NOMO-1 (cell line): ENCODE measurements at regions not wholly inside any gene's neighbourhood (a gene's known extent, or its start where the extent isn't known, plus 50 kb on each side); places are given as distances from the start of the nearest gene placed in this dataset.
"Not testable (repeated sequence)": the region's sequence is repeated elsewhere in the genome, so short reads cannot be mapped to it uniquely, and the experiment has no call there.

Source experiments
- DNase-seq, 2 experiments: peaks; one replicate each; lab custom pipeline; 2025; ENCODE audit not compliant: unreplicated experiment in 2 of 2; lab: John Stamatoyannopoulos, UW

DNA sequence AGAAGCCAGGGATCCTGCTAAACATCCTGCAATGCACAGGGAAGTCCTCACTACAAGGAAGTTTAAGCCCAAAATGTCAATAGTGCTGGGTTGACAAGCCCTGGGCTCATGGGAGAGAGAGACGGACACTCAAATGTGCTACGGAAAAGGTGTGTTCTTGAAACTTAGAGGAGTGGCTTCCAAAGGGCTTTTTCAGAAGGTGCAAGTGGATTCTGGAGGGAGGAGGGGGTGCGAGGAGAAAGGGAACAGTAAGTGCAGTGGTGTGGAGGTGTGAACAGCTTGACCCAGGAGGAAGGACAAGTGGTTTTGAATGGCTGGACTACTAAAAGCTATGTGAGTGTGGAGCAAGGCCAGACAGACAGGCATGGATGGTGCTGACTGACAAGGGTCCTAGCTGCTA is 50.4 kb upstream of the CECR2 start:
- no peak for DNase-seq

DNA sequence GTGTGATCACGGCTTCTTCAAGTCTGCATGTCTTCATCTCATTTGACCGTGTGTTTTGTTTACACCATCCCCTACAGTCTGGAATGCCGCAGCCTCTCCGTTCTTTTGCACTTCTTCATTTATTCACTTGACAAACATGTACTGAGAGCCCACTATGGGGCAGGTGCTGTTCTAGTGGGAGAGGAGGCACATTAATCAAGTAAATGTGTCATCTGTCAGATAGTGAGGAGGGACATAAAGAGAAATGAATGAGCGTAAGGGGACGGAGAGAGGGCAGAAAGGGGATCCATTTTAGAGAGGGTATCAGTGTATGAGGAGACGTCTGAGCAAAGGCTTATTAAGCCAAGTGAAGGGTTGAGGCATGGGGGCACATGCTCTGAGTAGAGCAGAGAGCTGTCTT is 54.0 kb upstream of the CECR2 start:
- no peak for DNase-seq

DNA sequence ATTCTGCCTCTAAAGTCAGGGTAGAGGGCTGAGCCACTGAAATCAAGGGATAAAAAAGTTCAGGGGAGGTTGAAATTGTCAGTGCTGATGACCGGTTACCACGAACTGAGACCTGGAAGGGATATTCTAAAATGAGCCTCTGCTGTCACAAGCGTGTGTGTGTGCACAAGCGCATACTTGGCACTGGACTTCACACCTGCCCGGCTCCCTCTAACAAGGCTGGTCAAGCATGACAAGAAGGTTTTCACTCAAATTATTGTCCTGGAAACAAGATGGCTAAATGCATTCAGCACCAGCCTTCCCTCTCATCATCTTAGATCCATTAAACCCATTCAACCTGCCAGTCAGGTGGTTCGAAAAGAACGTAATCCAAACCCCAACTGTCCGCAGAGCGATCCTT is 54.8 kb upstream of the CECR2 start:
- DNase-seq, result no peak

DNA sequence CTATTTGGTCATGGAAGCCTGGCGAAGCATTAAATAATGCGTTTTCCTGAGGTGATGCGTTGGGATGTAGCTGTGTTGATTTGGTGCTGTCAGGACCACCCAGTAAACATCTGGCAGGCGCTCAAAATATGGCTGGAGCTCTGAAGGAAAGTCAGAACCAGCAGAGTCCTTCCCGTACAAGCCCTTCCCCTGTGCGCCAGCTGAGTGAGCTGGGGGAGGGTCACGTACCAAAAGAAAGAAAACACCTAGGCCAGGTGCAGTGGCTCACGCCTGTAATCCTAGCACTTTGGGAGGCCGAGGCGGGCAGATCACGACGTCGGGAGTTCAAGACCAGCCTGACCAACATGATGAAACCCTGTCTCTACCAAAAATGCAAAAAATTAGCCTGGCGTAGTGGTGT is 55.6 kb upstream of the CECR2 start:
- no peak for DNase-seq

DNA sequence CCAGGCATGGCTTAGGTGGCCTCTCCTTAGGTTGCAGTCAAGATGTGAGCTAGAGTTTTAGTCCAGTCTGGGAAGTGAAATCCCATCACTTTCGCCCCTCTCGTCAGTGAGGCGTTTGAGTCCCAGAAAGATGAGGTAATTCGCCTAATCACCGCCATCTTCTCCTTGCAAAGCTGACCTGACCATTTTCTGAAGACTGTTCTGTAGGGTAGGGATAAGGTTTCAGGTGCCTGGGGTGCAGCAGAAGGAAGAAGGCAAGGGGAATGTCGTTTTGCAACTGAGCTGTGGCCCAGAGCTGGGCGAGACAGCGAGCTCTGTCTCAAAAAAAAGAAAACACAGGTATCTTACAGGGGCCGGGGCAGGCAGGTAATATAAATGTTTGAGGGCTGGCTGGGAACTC is 61.7 kb upstream of the CECR2 start:
- DNase-seq, result no peak

DNA sequence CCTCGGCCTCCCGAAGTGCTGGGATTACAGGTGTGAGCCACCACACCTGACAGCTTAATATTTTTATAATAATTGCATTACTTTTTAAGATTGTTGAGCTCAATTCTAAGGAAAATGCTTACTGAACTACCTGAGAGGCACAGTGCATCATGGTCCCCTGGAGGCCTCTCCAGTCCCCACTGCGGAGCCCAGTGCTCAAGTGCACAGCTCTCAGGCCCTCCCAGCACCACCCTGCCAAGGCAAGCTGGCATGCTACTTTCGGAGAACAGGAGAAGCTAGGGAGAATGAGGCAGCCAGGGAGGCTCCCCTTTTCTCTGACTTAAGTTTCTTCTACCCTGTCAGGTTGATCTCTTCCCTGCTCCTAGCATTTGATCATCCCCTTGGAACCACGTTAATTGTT is 64.2 kb upstream of the CECR2 start:
- no peak for DNase-seq

DNA sequence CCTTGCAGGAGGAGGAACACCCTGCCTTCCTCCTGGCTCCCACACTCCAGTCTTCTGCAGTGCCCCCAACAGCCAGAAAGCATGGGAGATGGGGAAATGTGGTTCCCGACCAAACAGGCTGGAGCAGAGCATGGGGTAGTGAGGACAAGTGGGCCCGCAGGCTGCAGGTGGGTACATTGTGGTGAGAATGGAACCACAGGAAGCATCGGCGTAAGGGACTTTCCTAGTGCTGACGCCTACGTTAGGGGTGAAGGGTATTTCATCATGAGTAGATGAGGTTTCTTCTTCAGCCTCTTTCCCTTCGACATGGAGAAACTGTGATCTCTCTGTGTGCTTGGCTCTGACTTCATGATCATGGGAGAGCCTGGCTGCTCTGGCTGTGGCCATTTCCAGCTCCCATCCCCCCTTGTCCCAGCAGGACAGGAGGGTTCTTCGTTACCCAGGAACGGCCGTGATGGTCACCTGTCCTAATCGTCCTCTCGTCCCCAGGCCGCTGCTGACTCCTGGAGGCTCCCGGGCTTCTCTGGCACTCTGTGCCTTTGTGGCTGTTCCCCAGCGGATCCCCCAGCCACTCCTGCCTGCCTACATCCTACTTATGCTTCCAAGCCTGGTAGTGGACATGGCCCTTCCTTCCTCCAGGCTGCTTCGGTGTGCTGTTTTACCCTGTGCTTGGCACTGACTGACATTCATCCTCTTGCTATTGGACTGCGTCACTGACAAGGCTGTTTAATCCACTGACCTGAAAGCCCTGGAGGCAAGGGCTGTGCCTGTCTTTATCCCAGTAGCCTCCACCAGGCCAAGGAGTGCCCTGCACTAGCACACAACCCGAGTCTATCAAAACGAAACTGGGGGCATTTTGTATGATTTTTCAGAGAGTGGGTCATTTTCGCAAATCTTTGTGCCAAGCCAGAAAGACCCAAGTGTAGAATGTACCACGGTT is 65.2 kb upstream of the CECR2 start:
- DNase-seq, result no peak

DNA sequence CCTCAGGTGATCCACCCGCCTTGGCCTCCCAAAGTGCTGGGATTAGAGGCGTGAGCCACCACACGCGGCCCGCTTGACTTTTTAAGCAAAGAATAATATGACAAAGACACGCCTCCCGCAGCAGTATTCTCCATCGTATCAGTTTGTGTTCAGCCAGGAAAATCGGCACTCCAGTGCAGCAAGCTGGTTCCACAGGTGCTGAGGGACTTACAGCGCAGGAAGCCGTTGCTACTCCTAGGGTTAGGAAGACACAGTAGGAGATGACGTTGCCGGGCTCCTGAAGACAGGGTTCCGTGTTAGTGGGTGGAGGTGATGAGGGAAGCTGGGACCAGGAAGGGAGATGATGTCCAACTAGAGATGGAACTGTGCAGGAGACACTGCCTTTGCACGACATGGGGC is 65.8 kb upstream of the CECR2 start:
- no peak for DNase-seq

DNA sequence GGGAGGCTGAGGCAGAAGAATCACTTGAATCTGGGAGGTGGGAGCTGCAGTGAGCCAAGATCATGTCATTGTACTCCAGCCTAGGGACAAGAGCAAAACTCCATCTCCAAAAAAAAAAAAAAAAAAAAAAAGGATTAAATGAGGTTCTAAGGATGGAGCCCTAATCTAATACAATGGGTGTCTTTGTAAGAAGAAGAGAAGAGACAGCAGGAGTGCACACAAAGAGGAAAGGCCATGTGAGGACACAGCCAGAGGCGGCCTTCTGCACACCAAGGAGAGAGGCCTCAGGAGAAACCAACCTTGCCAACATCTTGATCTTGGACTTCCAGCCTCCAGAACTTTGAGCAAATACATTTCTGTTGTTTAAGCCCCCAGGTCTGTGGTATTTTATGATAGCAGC is 66.6 kb upstream of the CECR2 start:
- DNase-seq, result no peak

DNA sequence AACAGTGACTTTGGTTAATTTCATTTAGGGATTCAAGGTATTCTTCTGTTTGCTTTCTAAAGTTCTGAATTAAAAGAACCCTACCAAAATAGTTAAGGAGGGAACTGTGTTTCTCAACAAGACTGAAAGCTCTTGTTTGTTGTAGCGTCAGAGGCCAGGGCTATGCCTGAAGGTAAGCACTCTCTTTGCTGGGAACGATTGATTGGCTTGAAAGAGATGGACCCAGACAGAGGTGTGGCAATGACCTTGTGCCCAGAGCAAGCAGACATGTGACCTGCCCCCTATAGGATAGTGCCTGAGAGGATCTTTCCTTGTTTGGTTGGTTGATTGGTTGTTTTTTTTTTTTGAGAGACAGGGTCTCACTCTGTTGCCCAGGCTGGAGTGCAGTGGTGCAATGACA is 68.3 kb upstream of the CECR2 start:
- no peak for DNase-seq

DNA sequence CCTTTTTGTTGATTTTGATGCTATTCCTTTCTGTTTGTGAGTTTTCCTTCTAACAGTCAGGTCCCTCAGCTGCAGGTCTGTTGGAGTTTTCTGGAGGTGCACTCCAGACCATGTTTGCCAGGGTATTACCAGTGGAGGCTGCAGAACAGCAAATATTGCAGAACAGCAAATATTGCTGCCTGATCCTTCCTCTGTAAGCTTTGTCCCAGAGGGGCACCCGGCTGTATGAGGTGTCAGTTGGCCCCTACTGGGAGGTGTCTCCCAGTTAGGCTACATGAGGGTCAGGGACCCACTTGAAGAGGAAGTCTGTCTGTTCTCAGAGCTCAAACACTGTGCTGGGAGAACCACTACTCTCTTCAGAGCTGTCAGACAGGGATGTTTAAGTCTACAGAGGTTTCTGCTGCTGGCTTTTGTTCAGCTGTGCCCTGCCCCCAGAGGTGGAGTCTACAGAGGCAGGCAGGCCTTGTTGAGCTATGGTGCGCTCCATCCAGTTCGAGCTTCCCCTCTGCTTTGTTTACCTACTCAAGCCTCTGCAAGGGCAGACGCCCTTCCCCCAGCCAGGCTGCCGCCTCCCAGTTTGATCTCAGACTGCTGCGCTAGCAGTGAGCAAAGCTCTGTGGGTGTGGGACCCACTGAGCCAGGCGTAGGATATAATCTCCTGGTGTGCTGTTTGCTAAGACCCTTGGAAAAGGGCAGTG is 70.3 kb upstream of the CECR2 start:
- DNase-seq, result not testable (repeated sequence)

DNA sequence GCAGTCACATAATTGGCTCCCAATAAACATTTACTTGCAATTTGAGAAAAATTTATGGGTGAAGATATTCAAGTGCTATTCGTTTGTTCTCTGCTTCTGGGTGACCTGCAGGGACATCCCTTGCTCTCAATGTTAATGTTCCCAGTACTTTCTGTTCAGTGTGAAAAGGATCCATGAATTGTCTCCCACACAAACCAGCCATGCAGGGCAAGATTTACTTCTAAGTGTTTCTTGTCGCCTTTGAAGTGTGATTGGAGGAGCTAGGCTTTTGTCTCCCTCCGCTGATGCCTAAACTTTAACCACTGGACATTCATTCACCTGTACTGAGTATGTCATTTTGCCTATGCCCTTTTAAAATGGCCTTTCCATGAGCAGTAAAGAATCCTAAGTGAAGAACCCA is 66.4 kb upstream of the ADA2 start:
- DNase-seq, result no peak

DNA sequence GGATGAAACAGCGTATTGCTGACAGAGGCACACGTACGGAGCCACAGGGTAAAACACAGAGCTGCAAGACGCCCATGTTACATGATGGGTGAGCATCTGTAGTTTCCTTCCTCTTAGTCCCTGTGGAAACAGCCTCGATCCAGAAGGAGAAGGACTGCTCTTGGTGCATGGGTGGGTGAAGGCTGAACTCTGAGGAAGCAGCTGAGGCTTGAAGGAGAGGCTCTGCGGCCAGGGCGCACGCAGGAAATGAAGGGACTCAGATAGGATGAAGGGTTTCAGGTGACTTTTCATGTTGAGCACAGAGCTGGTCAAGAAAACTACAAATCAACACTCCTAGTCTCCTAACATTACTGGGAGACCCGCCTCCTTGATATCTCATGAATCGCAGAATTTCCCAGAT is 65.7 kb upstream of the ADA2 start:
- no peak for DNase-seq

DNA sequence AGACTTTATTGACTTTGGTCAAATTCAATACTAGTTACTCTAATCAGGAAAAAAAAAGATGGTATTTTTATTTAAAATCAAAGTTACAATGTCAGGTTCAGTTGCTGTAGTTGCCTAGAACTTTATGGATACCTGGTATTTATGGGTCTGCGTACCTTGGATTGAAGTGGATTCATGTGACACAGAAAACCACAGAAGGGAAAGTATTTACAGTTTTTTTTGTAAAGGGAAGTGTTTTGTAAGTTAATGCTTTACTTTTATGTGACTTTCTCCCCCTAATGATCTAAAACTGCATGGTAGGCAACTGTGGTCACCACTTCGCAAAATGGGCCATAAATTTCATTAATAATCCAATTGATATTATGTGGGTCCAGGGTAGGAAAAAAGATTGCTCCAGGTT is 65.2 kb upstream of the ADA2 start:
- no peak for DNase-seq

DNA sequence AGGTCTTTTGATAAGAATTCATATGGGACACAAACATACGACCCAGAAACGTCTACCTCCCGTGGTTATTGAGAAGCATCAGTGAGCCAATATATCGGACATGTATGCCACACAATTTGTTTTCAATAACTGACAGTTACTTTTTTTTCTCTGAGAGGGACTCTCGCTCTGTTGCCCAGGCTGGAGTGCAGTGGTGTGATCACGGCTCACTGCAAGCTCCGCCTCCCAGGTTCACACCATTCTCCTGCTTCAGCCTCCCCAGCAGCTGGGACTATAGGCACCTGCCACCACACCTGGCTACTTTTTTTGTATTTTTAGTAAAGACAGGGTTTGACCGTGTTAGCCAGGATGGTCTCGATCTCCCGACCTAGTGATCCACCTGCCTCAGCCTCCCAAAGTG is 64.6 kb upstream of the ADA2 start:
- DNase-seq, result not testable (repeated sequence)

DNA sequence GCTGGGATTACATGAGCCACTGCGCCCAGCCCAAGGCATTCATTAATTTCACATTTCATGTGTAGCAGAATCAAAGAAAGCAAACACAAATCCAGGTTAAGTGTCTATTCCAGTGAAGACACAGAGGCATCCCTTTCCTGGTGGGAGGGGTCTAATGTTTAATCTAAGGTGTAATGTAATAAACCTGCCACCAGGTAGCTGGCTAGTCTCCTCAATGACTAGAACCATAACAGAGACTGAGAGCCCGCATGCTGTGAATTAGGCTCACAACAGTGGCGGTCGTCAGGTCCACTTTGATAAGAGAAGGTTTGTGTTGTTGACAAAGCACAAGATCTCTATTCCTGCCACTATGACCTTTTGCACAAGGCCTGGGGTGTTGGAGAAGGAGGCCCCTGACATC is 64.2 kb upstream of the ADA2 start:
- DNase-seq, result no peak

DNA sequence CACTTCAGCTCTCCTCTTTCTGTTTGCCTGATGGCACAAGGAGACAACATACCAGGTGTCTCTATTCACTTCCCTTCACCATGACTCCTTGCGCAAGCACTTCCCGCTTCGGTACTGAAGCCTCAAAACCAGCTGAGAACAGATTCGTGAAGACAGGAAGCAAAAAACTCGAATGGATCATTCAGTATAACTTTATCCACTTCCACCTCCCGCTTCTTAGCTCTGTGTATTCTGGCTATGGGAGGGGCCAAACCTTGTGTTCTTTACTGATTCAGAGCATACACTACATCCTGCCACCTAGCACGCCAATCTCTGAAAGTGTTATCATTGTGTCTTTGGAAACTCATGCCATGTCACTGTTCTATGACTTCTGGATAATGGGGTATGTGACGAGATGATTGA is 62.2 kb upstream of the ADA2 start:
- DNase-seq, result peak; percentile 23 to 49

DNA sequence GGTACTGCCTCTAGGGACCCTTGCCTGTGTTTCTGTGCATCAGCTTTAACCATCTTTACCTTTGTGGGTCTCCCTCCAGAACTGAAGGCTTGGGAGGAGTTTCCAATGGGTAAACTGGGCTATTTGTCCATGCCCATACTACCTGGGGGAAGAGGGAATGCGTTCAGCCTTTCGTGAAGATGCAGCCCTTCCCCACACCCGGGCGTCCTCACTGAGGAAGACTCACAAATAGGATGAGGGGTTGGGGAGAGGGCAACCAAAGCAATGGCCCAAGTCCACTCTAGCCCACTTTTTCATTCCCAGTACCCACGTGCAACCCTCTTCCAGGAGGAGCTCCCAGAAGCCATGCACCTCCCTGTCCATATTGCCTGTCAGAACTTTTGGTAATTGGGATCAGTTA is 61.8 kb upstream of the ADA2 start:
- DNase-seq, result no peak

DNA sequence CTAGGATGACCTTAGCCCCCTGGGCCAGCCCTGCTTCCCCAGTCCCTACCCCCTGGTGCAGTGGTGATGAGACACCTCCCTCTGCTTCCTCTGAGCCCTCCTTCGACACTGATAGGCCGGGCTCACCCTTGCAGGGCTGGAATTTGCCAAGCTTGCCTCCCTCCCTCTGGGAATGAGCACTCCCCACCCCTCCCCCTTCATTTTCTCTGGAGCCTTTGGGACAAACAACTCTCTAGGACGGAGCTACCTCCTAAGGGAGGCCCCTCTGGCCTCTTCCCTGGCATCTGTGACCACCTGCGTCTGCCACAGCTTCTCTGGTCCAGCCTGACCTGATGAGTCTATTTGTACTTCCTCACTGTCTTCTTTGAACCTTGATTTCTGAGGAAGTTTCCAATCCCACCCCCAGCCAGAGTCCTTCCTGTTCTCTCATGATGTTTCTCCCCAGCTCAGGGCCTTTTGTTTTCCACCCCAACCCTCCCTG is 53.3 kb upstream of the ADA2 start:
- DNase-seq, result no peak

DNA sequence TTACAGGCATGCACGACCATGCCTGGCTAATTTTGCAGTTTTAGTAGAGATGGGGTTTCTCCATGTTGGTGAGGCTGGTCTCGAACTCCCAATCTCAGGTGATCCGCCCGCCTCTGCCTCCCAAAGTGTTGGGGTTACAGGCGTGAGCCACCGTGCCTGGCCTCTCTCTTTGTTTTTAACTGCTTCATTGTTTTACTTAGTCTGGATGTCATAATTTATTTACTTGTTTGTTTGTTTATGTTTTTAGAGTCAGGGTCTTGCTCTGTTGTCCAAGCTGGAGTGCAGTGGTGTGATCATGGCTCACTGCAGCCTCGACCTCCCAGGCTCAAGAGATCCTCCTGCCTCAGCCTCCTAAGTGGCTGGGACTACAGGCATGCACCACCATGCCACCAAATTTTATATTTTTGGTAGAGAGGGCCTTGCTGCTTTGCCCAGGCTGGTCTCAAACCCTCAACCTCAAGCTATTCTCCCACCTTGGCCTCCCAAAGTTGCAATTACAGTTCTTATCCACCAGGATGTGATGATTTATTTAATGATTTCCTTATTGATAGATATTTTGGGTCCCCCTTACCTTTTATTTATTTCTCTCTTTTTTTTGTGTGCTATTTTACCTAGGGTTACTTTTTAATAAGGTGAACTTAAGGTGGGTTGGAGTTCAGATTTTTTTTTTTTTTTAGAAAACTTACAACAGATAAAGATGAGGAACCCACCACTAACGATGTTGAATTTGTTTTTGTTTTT is 52.6 kb upstream of the ADA2 start:
- no peak for DNase-seq

DNA sequence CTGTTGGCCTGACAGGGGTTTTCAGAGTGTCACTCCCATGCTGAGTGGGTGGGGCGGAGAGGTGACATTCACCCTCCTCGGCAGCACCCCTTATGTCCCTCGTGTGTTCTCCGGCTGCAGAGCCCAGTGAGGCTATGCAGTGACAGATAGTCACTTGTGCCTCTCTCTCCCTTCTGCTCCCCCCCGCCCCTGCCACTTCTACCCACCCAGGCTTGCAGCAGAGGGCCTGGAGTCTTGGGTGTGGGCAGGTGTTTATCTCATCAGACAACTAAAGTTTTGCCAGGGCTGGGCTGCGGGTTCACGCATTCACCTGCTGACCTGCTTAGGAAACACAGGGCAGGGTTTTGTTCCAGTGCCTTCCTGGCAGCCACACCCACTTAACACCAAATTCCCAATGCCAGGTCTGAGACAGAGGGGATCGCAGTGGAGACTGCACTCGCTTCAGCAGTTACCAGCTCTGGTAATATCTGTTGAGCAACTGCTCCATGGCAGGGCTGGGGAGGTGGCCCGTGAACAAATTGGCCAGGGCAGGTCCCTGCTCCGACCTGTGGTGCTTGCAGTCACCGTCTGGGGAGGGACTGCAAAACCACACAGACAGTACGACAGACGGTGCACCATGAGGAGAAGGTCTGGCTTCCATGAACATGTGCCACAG is 50.5 kb upstream of the ADA2 start:
- no peak for DNase-seq
